ENCODE measurements at regions not wholly inside any gene's neighbourhood (a gene's known extent, or its start where the extent isn't known, plus 50 kb on each side); places are given as distances from the start of the nearest gene placed in this dataset.

DNA sequence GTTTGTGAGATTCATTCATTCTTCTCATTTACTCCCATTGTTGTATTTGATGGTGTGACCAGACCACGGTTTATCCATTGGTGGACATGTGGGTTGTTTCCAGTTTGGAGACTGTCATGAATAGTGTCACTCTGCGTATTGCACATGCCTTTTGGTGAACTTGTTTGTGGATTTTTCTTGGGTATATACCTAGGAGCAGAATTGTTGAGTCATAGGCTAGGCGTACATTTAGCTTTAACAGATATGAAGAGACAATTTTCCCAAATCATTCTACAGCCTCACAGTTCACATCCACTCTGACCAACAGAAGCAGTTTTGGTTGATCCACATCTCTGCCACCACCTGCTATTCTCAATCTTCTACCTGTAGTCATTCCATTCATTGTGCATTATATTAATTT is 66.0 kb upstream of the FAM20C start:
- no peak overlapping the region for H3K4ac ChIP-seq (ENCODE audit: low read depth, low read length)
- TF ChIP-seq FOS (IDR thresholded peaks at IDR 0.05; ENCODE audit: low read depth, low read length): no peak
- TF ChIP-seq NFE2L2 (IDR thresholded peaks at IDR 0.05; ENCODE audit: low read depth, low read length): no peak
- no peaks in the 10 kb centered on the region for H3K9me1 ChIP-seq (ENCODE audit: insufficient read depth, low read length)
- no peak overlapping the region for H2AK5ac ChIP-seq (ENCODE audit: low read depth, low read length)
- no peak overlapping the region for H2BK5ac ChIP-seq (ENCODE audit: low read depth, low read length, poor library complexity, severe bottlenecking)
- H3K79me1 ChIP-seq (ENCODE audit: low read depth in 1 of 2, low read length in 2 of 2): no peaks in the 10 kb centered on the region
- intact Hi-C loops (cut with micrococcal nuclease) (no loop called here), in situ Hi-C loops (cut with MboI; ENCODE audit: low sequenced_read_pairs) (no loop called here), dilution Hi-C loops (cut with HindIII; ENCODE audit: low sequenced_read_pairs, unreplicated experiment) (no loop called here)
- ChIA-PET POLR2A (ENCODE audit: unreplicated experiment) (no interaction called here), CTCF (no interaction called here)
- no peak overlapping the region for H3K9ac ChIP-seq (ENCODE audit: low read depth, low read length)
- H2BK20ac ChIP-seq (ENCODE audit: low read depth, low read length): no peak overlapping the region
- H3K56ac ChIP-seq (ENCODE audit: extremely low read depth, insufficient read depth, low read length): no peak overlapping the region
- no peaks in the 10 kb centered on the region for H3K9me3 ChIP-seq (ENCODE audit: control insufficient read depth, insufficient read depth, low read length)
- WGBS, 2 experiments (ENCODE audit: extremely low coverage in 2 of 2, insufficient read length in 1 of 2): no CpG with 5 or more reads among the region's 3 CpGs
- BruUV-seq (replicated peaks): no TSS peak
- H3K18ac ChIP-seq (ENCODE audit: low read depth, low read length): no peak overlapping the region
- H4K20me1 ChIP-seq (ENCODE audit: insufficient read depth, low read length): no peaks in the 10 kb centered on the region
- no peak overlapping the region for H2BK15ac ChIP-seq (ENCODE audit: low read depth, low read length)
- no peak overlapping the region for H4K8ac ChIP-seq (ENCODE audit: low read depth in 2 of 2, low read length in 2 of 2)
- H3K23ac ChIP-seq (ENCODE audit: low read depth, low read length): no peak overlapping the region
- no peaks in the 10 kb centered on the region for H3K36me3 ChIP-seq (ENCODE audit: control insufficient read depth, insufficient read depth, low read length)
- peaks cover 2% of the 10 kb centered on the region; the same call in 1 of the 2 replicates for H3K4me1 ChIP-seq (ENCODE audit: control insufficient read depth, insufficient read depth, low read length)
- H3K27ac ChIP-seq (ENCODE audit: insufficient read depth, low read length): no peak overlapping the region
- peaks cover 4% of the 10 kb centered on the region for H3K27me3 ChIP-seq (ENCODE audit: control insufficient read depth, insufficient read depth, low read length)
- no peak overlapping the region for H3K14ac ChIP-seq (replicated peaks; ENCODE audit: low read depth, low read length)
- no peak overlapping the region for H2AK9ac ChIP-seq (replicated peaks; ENCODE audit: low read depth, low read length, poor library complexity)
- H2AFZ ChIP-seq (replicated peaks; ENCODE audit: low read length, poor library complexity): no peak overlapping the region
- no peak overlapping the region for H3K4me3 ChIP-seq (ENCODE audit: insufficient read depth, low read depth, low read length)
- no peak overlapping the region for H4K91ac ChIP-seq (ENCODE audit: insufficient read depth, low read depth, low read length)
- DNase-seq (no peak), ATAC-seq (ENCODE audit: low read depth) (no peak)
- no peak overlapping the region for H3K4me2 ChIP-seq (ENCODE audit: low read depth, low read length)
- H4K5ac ChIP-seq (ENCODE audit: low read depth, low read length): no peak overlapping the region
- no peak overlapping the region for H2BK120ac ChIP-seq (ENCODE audit: low read depth, low read length)

Measured in IMR-90 (cell line).